HepG2 (cell line): ENCODE measurements at regions not wholly inside any gene's neighbourhood (a gene's known extent, or its start where the extent isn't known, plus 50 kb on each side); places are given as distances from the start of the nearest gene placed in this dataset.

ENCODE experiments used
- ATAC-seq: fragments of 200-7000 bp; cut with Tn5 transposase; 3 replicates; pipeline ENCODE4 v1.9.1; 2020; ENCODE audit warnings: mild to moderate bottlenecking, moderate library complexity
- BruUV-seq: library from RNA; stranded (reverse); fragments of 400-500 nt; replicated peaks from 2 replicates; lab custom pipeline; 2021; lab: Mats Ljungman, UMichigan
- CTCF ChIA-PET: fragments of 300-600 bp; formaldehyde crosslinking; extraction: SDS; loops from one replicate; lab custom pipeline; 2021; ENCODE audit warnings: low total read pairs, inconsistent platforms, low intra/inter-chr PET ratio; lab: Yijun Ruan, JAX
- POLR2A ChIA-PET: fragments of 350-600 bp; sonication (Branson Sonifier 250); formaldehyde crosslinking; loops from one replicate; lab custom pipeline; 2020; ENCODE audit warnings: antibody characterized with exemption, inconsistent platforms; lab: Yijun Ruan, JAX
- DNase-seq: peaks from one replicate; pipeline ENCODE4 v3.0.0-alpha.2; 2015; ENCODE audit warnings: low spot score
- FAIRE-seq: peaks from 3 replicates; lab custom pipeline; 2011; peaks lifted over from hg19 to GRCh38; lab: Jason Lieb, UNC
- H2AFZ ChIP-seq: one replicate; pipeline ENCODE4 v1.6.1; 2011; ENCODE audit warnings: low read length, inconsistent platforms
- H3K27ac ChIP-seq: fragments of 300-600 bp; 3 replicates; pipeline ENCODE4 v1.8.0; 2011; ENCODE audit warnings: mixed run types, mild to moderate bottlenecking, mixed read lengths, low read length, inconsistent platforms; ENCODE audit not compliant: insufficient read depth; ENCODE audit errors: extremely low read length
- H3K27me3 ChIP-seq, 2 experiments: fragments of 200-600 bp in 1 of 2; 2 replicates in 1 of 2; 3 replicates in 1 of 2; pipeline versions ENCODE4 v1.6.0 to v1.8.0; 2011; ENCODE audit warnings: low read length in 2 of 2, mild to moderate bottlenecking in 2 of 2, moderate library complexity in 2 of 2, inconsistent platforms in 1 of 2; ENCODE audit not compliant: insufficient read depth in 2 of 2, control insufficient read depth in 1 of 2
- H3K36me3 ChIP-seq, 2 experiments: fragments of 200-600 bp in 1 of 2; replicated peaks in 1 of 2; 2 replicates in 1 of 2; 3 replicates in 1 of 2; pipeline versions ENCODE4 v1.5.1 to v1.8.0; 2011; ENCODE audit warnings: low read length in 2 of 2, inconsistent platforms in 1 of 2; ENCODE audit not compliant: insufficient read depth in 2 of 2, control insufficient read depth in 1 of 2
- H3K4me1 ChIP-seq: 2 replicates; pipeline ENCODE4 v1.5.1; 2012; ENCODE audit warnings: low read length, inconsistent platforms; ENCODE audit not compliant: insufficient read depth
- H3K4me2 ChIP-seq: 2 replicates; pipeline ENCODE4 v1.6.0; 2011; ENCODE audit warnings: low read depth, low read length, inconsistent platforms
- H3K4me3 ChIP-seq, 3 experiments: fragments of 200-600 bp in 1 of 3; sonication (generic), shearing (Covaris generic) in 1 of 3; replicated peaks in 1 of 3; 2 replicates each; pipeline ENCODE4 v1.5.1; 2011 to 2016; ENCODE audit warnings: low read length in 3 of 3, inconsistent platforms in 2 of 3, low read depth in 2 of 3, mild to moderate bottlenecking in 2 of 3, control low read depth in 1 of 3, mixed read lengths in 1 of 3; ENCODE audit not compliant: insufficient read depth in 1 of 3
- H3K79me2 ChIP-seq: one replicate; pipeline ENCODE4 v1.6.1; 2011; ENCODE audit warnings: low read length, inconsistent platforms; ENCODE audit not compliant: insufficient read depth
- H3K9ac ChIP-seq: 2 replicates; pipeline ENCODE4 v1.6.0; 2011; ENCODE audit warnings: mild to moderate bottlenecking, low read depth, low read length, inconsistent platforms; ENCODE audit not compliant: insufficient read depth
- H3K9me3 ChIP-seq: 2 replicates; pipeline ENCODE4 v1.5.1; 2012; ENCODE audit warnings: mild to moderate bottlenecking, low read length
- H4K20me1 ChIP-seq: 2 replicates; pipeline ENCODE4 v1.6.0; 2011; ENCODE audit warnings: inconsistent platforms, mild to moderate bottlenecking, low read length, moderate library complexity; ENCODE audit not compliant: insufficient read depth
- BCL6 ChIP-seq: IDR thresholded peaks from 2 replicates; pipeline ENCODE4 v1.6.1; 2016; ENCODE audit warnings: missing genetic modification reagents, missing compliant biosample characterization
- CREBL2 ChIP-seq: sonication (generic); formaldehyde crosslinking; IDR thresholded peaks from 2 replicates; pipeline ENCODE4 v1.8.1; 2023; ENCODE audit warnings: missing genetic modification reagents, mild to moderate bottlenecking, borderline replicate concordance
- EEA1 ChIP-seq: sonication (generic); formaldehyde crosslinking; IDR thresholded peaks from 2 replicates; pipeline ENCODE4 v1.5.1; 2020; ENCODE audit warnings: mild to moderate bottlenecking, missing genetic modification reagents, borderline replicate concordance
- FOXP4 ChIP-seq: sonication (generic); formaldehyde crosslinking; IDR thresholded peaks from 2 replicates; pipeline ENCODE4 v1.4.0; 2020; ENCODE audit warnings: missing genetic modification reagents
- GABPA ChIP-seq, 2 experiments: IDR thresholded peaks; 2 replicates each; pipeline ENCODE4 v1.6.1; 2011 to 2016; ENCODE audit warnings: low read depth in 2 of 2, low read length in 1 of 2, missing biosample characterization in 1 of 2, missing genetic modification characterization in 1 of 2
- HOXA3 ChIP-seq: sonication (generic); formaldehyde crosslinking; IDR thresholded peaks from 2 replicates; pipeline ENCODE4 v1.5.0; 2020; ENCODE audit warnings: missing genetic modification reagents
- KDM1A ChIP-seq: IDR thresholded peaks from 2 replicates; pipeline ENCODE4 v1.6.1; 2016; ENCODE audit warnings: missing compliant biosample characterization
- ZBTB37 ChIP-seq: sonication (generic); formaldehyde crosslinking; IDR thresholded peaks from 2 replicates; pipeline ENCODE4 v1.4.0; 2020; ENCODE audit warnings: mild to moderate bottlenecking, missing genetic modification reagents
- ZNF232 ChIP-seq: sonication (generic); formaldehyde crosslinking; IDR thresholded peaks from 2 replicates; pipeline ENCODE4 v1.4.0; 2020; ENCODE audit warnings: missing genetic modification reagents, borderline replicate concordance
- ZNF44 ChIP-seq: sonication (generic); formaldehyde crosslinking; IDR thresholded peaks from 2 replicates; pipeline ENCODE4 v1.5.1; 2020; ENCODE audit warnings: mild to moderate bottlenecking, missing genetic modification reagents
- ZNF460 ChIP-seq: sonication (generic); formaldehyde crosslinking; IDR thresholded peaks from 2 replicates; pipeline ENCODE4 v1.5.1; 2020; ENCODE audit warnings: missing genetic modification reagents, mild to moderate bottlenecking, borderline replicate concordance
- ZNF496 ChIP-seq: sonication (generic); formaldehyde crosslinking; IDR thresholded peaks from 2 replicates; pipeline ENCODE4 v1.8.1; 2023; ENCODE audit warnings: mild to moderate bottlenecking, moderate library complexity, missing genetic modification reagents; ENCODE audit not compliant: insufficient replicate concordance
- ZNF569 ChIP-seq: sonication (generic); formaldehyde crosslinking; IDR thresholded peaks from 2 replicates; pipeline ENCODE4 v1.5.0; 2020; ENCODE audit warnings: mild to moderate bottlenecking, missing genetic modification reagents, moderate library complexity, borderline replicate concordance
- ZNF570 ChIP-seq: sonication (generic); formaldehyde crosslinking; IDR thresholded peaks from 2 replicates; pipeline ENCODE4 v1.4.0; 2020; ENCODE audit warnings: mild to moderate bottlenecking, missing genetic modification reagents, borderline replicate concordance
- ZNF576 ChIP-seq: sonication (generic); formaldehyde crosslinking; IDR thresholded peaks from 2 replicates; pipeline ENCODE4 v1.4.0; 2020; ENCODE audit warnings: mild to moderate bottlenecking, missing genetic modification reagents
- ZNF883 ChIP-seq: sonication (generic); formaldehyde crosslinking; IDR thresholded peaks from 2 replicates; pipeline ENCODE4 v1.5.1; 2020; ENCODE audit warnings: mild to moderate bottlenecking, missing genetic modification reagents; ENCODE audit errors: not compliant biosample characterization
- WGBS: methylation state at CpG from one replicate; pipeline ENCODE4 v1.1.6; 2017; ENCODE audit warnings: low lambda C conversion rate; 5-methylcytosine and 5-hydroxymethylcytosine counted together
- in situ Hi-C: cut with HindIII; loops from 2 replicates; pipeline ENCODE4 v1.10.0; 2017; ENCODE audit warnings: low pct_unique_long_range_greater_than_20kb; ENCODE audit not compliant: extremely low pct_ligation_motif_present
- intact Hi-C: fragments of 100-400 bp; cut with micrococcal nuclease; formaldehyde crosslinking; loops from one replicate; pipeline ENCODE4 v1.10.0; 2022; ENCODE audit not compliant: unreplicated experiment

- H3K4me3 ChIP-seq: no peak overlapping the region
- in situ Hi-C loops (no loop called here), intact Hi-C loops (no loop called here)
- FAIRE-seq (no peak), ATAC-seq (no peak), DNase-seq (no peak)
- TF ChIP-seq ZNF569 (CRISPR knock-in tag) (no peak), ZNF460 (CRISPR knock-in tag) (no peak), ZNF570 (CRISPR knock-in tag) (no peak)
- ChIA-PET CTCF (no interaction called here), POLR2A (no interaction called here)
- 33% methylated on average over 3 of the region's 3 CpGs for WGBS
- H3K36me3 ChIP-seq: no peaks in the 10 kb centered on the region
- H2AFZ ChIP-seq: no peak overlapping the region
- no peak overlapping the region for H3K9ac ChIP-seq
- no peak overlapping the region for H3K4me2 ChIP-seq
- H3K27ac ChIP-seq: no peak overlapping the region
- H4K20me1 ChIP-seq: no peaks in the 10 kb centered on the region
- no peaks in the 10 kb centered on the region for H3K4me1 ChIP-seq
- no peaks in the 10 kb centered on the region for H3K27me3 ChIP-seq
- no peaks in the 10 kb centered on the region for H3K9me3 ChIP-seq
- no TSS peak for BruUV-seq
- H3K79me2 ChIP-seq: no peaks in the 10 kb centered on the region
Observed at GRCh38 chr3:112765531-112765930, 81.1 kb downstream of the CD200R1L start.

- 29% methylated on average over 3 of the region's 3 CpGs for WGBS
- H4K20me1 ChIP-seq: no peaks in the 10 kb centered on the region
- H3K4me1 ChIP-seq: no peaks in the 10 kb centered on the region
- no peaks in the 10 kb centered on the region for H3K27me3 ChIP-seq
- BruUV-seq: no TSS peak
- no peak overlapping the region for H3K4me2 ChIP-seq
- H3K9me3 ChIP-seq: no peaks in the 10 kb centered on the region
- H3K27ac ChIP-seq: no peak overlapping the region
- H3K9ac ChIP-seq: no peak overlapping the region
- no peak for DNase-seq
- H3K4me3 ChIP-seq: no peak overlapping the region
- in situ Hi-C loops (no loop called here), intact Hi-C loops (no loop called here)
- CTCF ChIA-PET: no interaction called here
- no peaks in the 10 kb centered on the region for H3K79me2 ChIP-seq
- H3K36me3 ChIP-seq: no peaks in the 10 kb centered on the region
- POLR2A ChIA-PET: no interaction called here
- FAIRE-seq: no peak
- no peak overlapping the region for H2AFZ ChIP-seq
- ATAC-seq: no peak
- TF ChIP-seq BCL6 (CRISPR knock-in tag) (no peak), FOXP4 (CRISPR knock-in tag) (no peak), ZNF496 (CRISPR knock-in tag) (no peak), CREBL2 (no peak), HOXA3 (CRISPR knock-in tag) (no peak), EEA1 (CRISPR knock-in tag) (no peak), ZNF883 (no peak), ZBTB37 (CRISPR knock-in tag) (no peak), ZNF576 (CRISPR knock-in tag) (no peak), GABPA (IDR thresholded peaks at IDR 0.05; ENCODE audit: low read depth, low read length) (no peak), GABPA (CRISPR knock-in tag; IDR thresholded peaks at IDR 0.05; ENCODE audit: low read depth) (no peak), KDM1A (no peak), ZNF44 (CRISPR knock-in tag) (no peak), ZNF232 (CRISPR knock-in tag) (no peak)
Observed at GRCh38 chr3:112763258-112763657, 83.4 kb downstream of the CD200R1L start.
